Endothelial cell of umbilical vein (primary cell): ENCODE measurements at regions not wholly inside any gene's neighbourhood (a gene's known extent, or its start where the extent isn't known, plus 50 kb on each side); places are given as distances from the start of the nearest gene placed in this dataset.
"Not testable (repeated sequence)": the region's sequence is repeated elsewhere in the genome, so short reads cannot be mapped to it uniquely, and the experiment has no call there.

ENCODE experiments used
- BruUV-seq: library from RNA; stranded (reverse); fragments of 400-500 nt; replicated peaks from 2 replicates; lab custom pipeline; 2021; lab: Mats Ljungman, UMichigan
- CTCF ChIA-PET: fragments of 300-600, 350-600 bp; sonication (Branson Sonifier 250); formaldehyde crosslinking; loops from one replicate; lab custom pipeline; 2021; ENCODE audit warnings: antibody characterized with exemption, inconsistent platforms; lab: Charles Lee
- POLR2A ChIA-PET: fragments of 300-600, 350-600 bp; sonication (Branson Sonifier 250); formaldehyde crosslinking; loops from one replicate; lab custom pipeline; 2021; ENCODE audit warnings: antibody characterized with exemption, inconsistent platforms; lab: Charles Lee
- DNase-seq: peaks from one replicate; pipeline ENCODE4 v3.0.0-alpha.2; 2011; ENCODE audit warnings: low read depth, low spot score
- FAIRE-seq: peaks from 2 replicates; lab custom pipeline; 2011; peaks lifted over from hg19 to GRCh38; lab: Jason Lieb, UNC
- H2AFZ ChIP-seq: 2 replicates; pipeline ENCODE4 v1.6.0; 2012; ENCODE audit warnings: low read depth, low read length, control low read depth, inconsistent platforms
- H3K27ac ChIP-seq: 2 replicates; pipeline ENCODE4 v1.5.1; 2011; ENCODE audit warnings: low read depth, mild to moderate bottlenecking, control low read depth, low read length, moderate library complexity; ENCODE audit not compliant: insufficient read depth
- H3K27me3 ChIP-seq, 2 experiments: 2 replicates each; pipeline versions ENCODE4 v1.6.0 to v1.6.1; 2011; ENCODE audit warnings: low read length in 2 of 2, mixed read lengths in 1 of 2; ENCODE audit not compliant: control insufficient read depth in 2 of 2, insufficient read depth in 2 of 2
- H3K36me3 ChIP-seq, 2 experiments: 2 replicates in 1 of 2; 3 replicates in 1 of 2; pipeline ENCODE4 v1.5.1; 2011; ENCODE audit warnings: low read length in 2 of 2, mild to moderate bottlenecking in 1 of 2, moderate library complexity in 1 of 2; ENCODE audit not compliant: control insufficient read depth in 2 of 2, insufficient read depth in 2 of 2; ENCODE audit errors: extremely low read depth in 1 of 2
- H3K4me1 ChIP-seq: 3 replicates; pipeline ENCODE4 v1.5.1; 2011; ENCODE audit warnings: mild to moderate bottlenecking, low read length; ENCODE audit not compliant: control insufficient read depth, insufficient read depth; ENCODE audit errors: extremely low read depth
- H3K4me2 ChIP-seq: 2 replicates; pipeline ENCODE4 v1.6.1; 2011; ENCODE audit warnings: low read length, control low read depth, mixed read lengths; ENCODE audit not compliant: insufficient read depth
- H3K4me3 ChIP-seq, 3 experiments: fragments of 200-600 bp in 1 of 3; sonication (generic), shearing (Covaris generic) in 1 of 3; replicated peaks in 1 of 3; 2 replicates each; pipeline ENCODE4 v1.5.1; 2011 to 2016; ENCODE audit warnings: control low read depth in 3 of 3, low read length in 3 of 3, mild to moderate bottlenecking in 2 of 3, inconsistent platforms in 1 of 3, low read depth in 1 of 3, moderate library complexity in 1 of 3; ENCODE audit not compliant: insufficient read depth in 1 of 3
- H3K79me2 ChIP-seq: 2 replicates; pipeline ENCODE4 v1.6.0; 2012; ENCODE audit warnings: low read length, inconsistent platforms; ENCODE audit not compliant: control insufficient read depth, insufficient read depth
- H3K9ac ChIP-seq: replicated peaks from 2 replicates; pipeline ENCODE3; 2011; ENCODE audit warnings: low read length, control low read depth; ENCODE audit not compliant: insufficient read depth; ENCODE audit errors: extremely low read depth
- H3K9me1 ChIP-seq: replicated peaks from 3 replicates; pipeline ENCODE4 v1.6.0; 2011; ENCODE audit warnings: mild to moderate bottlenecking, low read length; ENCODE audit not compliant: control insufficient read depth, insufficient read depth; ENCODE audit errors: extremely low read depth
- H3K9me3 ChIP-seq: replicated peaks from 2 replicates; pipeline ENCODE4 v1.5.1; 2012; ENCODE audit warnings: low read length, inconsistent platforms; ENCODE audit not compliant: control insufficient read depth, insufficient read depth
- H4K20me1 ChIP-seq: replicated peaks from 2 replicates; pipeline ENCODE3; 2011; ENCODE audit warnings: mild to moderate bottlenecking, low read length; ENCODE audit not compliant: control insufficient read depth, insufficient read depth; ENCODE audit errors: extremely low read depth
- dilution Hi-C: fragments of 300-500 bp; cut with MboI; formaldehyde crosslinking; loops from one replicate; pipeline ENCODE4 v1.15.0; 2019; ENCODE audit warnings: low sequenced_read_pairs; ENCODE audit not compliant: extremely low pct_ligation_motif_present
- intact Hi-C: fragments of 100-400 bp; cut with micrococcal nuclease; formaldehyde crosslinking; loops from one replicate; pipeline ENCODE4 v1.10.0; 2022

- H3K9me3 ChIP-seq, intact Hi-C loops, H3K9ac ChIP-seq, H3K79me2 ChIP-seq, DNase-seq, H3K27me3 ChIP-seq, H4K20me1 ChIP-seq, H3K4me2 ChIP-seq, H3K27ac ChIP-seq, H3K9me1 ChIP-seq, H3K36me3 ChIP-seq, BruUV-seq, FAIRE-seq, CTCF ChIA-PET, dilution Hi-C loops, H3K4me3 ChIP-seq, POLR2A ChIA-PET, H2AFZ ChIP-seq, H3K4me1 ChIP-seq: not testable (repeated sequence)
Measured at GRCh38 chr9:62655705-62656104, 1465.9 kb downstream of the SPATA31A7 start.

- H3K9me1 ChIP-seq, dilution Hi-C loops, FAIRE-seq, DNase-seq, H2AFZ ChIP-seq, H3K9me3 ChIP-seq, intact Hi-C loops, H3K27me3 ChIP-seq, BruUV-seq, CTCF ChIA-PET, H3K79me2 ChIP-seq, H3K9ac ChIP-seq, H3K36me3 ChIP-seq, H4K20me1 ChIP-seq, H3K4me3 ChIP-seq, H3K4me2 ChIP-seq, POLR2A ChIA-PET, H3K27ac ChIP-seq, H3K4me1 ChIP-seq: not testable (repeated sequence)
Measured at GRCh38 chr9:62662733-62663507, 1473.1 kb downstream of the SPATA31A7 start.

- BruUV-seq, dilution Hi-C loops: not testable (repeated sequence)
Measured at GRCh38 chr9:62663512-62663911, 1473.7 kb downstream of the SPATA31A7 start.

More at GRCh38 chr9:62663512-62663911, 1473.7 kb downstream of the SPATA31A7 start:
- H3K4me2 ChIP-seq, intact Hi-C loops, FAIRE-seq, H3K4me3 ChIP-seq, DNase-seq, H3K9me3 ChIP-seq, H3K27me3 ChIP-seq, H3K36me3 ChIP-seq, H3K9ac ChIP-seq, POLR2A ChIA-PET, H3K9me1 ChIP-seq, H3K27ac ChIP-seq, H3K79me2 ChIP-seq, CTCF ChIA-PET, H2AFZ ChIP-seq, H3K4me1 ChIP-seq, H4K20me1 ChIP-seq: not testable (repeated sequence)
